GM12801 (cell line): ENCODE measurements at regions not wholly inside any gene's neighbourhood (a gene's known extent, or its start where the extent isn't known, plus 50 kb on each side); places are given as distances from the start of the nearest gene placed in this dataset.

Experiments
- TF ChIP-seq, protein P1 (sequence below): IDR thresholded peaks from one replicate; pipeline ENCODE4 v1.5.1; 2011; ENCODE audit warnings: control low read depth; ENCODE audit not compliant: insufficient read length; ENCODE audit errors: extremely low read depth

- TF ChIP-seq, protein P1, sequence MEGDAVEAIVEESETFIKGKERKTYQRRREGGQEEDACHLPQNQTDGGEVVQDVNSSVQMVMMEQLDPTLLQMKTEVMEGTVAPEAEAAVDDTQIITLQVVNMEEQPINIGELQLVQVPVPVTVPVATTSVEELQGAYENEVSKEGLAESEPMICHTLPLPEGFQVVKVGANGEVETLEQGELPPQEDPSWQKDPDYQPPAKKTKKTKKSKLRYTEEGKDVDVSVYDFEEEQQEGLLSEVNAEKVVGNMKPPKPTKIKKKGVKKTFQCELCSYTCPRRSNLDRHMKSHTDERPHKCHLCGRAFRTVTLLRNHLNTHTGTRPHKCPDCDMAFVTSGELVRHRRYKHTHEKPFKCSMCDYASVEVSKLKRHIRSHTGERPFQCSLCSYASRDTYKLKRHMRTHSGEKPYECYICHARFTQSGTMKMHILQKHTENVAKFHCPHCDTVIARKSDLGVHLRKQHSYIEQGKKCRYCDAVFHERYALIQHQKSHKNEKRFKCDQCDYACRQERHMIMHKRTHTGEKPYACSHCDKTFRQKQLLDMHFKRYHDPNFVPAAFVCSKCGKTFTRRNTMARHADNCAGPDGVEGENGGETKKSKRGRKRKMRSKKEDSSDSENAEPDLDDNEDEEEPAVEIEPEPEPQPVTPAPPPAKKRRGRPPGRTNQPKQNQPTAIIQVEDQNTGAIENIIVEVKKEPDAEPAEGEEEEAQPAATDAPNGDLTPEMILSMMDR: no peak
Observed at GRCh38 chr7:36088553-36088952, 64.5 kb upstream of the EEPD1 start.

DNA sequence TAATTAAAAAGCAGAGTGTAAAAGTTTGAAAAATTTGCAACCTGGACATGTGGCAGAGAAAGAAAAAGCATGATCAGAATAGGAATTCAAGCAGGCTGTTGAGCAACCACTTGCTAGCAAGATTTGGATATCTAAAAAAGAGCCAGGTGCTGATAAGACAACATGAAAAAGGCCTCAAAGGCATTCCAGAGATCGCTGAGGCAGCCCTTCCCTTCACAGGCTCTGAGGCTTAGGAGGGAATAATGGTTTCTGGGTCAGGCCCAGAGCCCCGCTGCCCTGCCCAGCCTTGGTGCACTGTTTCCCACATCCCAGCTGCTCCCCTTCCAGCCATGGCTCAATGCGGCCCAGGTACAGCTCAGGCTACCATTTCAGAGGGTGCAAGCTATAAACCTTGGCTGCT lies 64.1 kb upstream of the EEPD1 start:
- TF ChIP-seq, protein P1: no peak

DNA sequence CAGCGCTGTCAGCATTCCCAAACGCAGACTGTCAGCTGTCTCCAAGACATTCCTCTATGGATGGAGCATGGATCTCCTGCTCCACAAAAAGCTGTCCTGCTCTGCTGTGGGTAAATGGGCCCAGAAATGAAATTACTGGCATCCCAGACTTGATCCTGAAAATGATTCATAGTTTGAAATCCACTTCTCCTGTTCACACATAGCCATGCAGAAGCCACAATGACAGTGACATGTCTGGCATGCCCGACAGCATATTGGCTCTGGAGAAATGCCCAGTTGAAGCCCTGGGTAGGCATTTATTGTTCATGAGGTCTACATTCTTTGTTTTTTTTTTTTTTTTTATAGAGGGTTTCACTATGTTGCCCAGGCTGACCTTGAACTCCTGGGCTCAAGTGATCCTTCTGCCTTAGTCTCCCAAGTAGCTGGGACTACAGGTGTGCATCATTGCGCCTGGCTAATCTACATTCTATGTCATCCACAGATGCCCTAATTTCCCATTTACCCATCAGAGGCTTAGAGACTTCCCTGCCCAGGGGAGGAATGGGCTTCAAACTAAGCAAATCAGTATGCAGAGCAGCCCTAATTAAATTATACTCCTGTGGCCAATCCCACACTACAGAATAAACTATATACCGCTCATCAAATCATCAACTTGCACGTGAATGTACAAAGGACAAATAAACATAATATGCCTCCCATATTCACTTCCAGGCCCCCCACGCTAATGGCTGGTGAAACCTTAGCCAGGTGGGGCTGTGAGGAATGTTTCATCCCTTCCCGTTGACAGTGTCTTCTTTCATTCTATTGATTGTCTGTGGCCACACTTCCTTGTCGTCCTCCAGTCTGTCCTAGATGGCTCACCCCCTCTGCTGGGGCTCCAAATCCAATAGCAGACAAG lies 61.8 kb upstream of the EEPD1 start:
- TF ChIP-seq, protein P1: no peak

DNA sequence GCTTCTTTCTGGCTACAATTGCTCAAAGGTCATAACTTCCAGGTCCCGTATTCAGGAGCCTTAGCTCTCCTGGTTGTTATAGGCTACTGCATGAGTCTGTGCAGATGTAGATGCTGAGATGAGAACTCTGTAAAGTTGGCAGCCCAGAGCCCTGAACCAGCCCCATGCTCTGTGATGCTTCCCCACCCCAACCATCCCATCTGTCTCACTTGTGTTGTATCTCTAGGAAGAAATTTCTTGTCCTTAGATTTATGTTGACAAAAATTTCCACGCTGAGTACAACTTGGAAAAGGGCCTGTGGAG lies 61.2 kb upstream of the EEPD1 start:
- TF ChIP-seq, protein P1: no peak

GRCh38 chr7:36092221-36092771 lies 60.8 kb upstream of the EEPD1 start:
- TF ChIP-seq, protein P1: no peak

DNA sequence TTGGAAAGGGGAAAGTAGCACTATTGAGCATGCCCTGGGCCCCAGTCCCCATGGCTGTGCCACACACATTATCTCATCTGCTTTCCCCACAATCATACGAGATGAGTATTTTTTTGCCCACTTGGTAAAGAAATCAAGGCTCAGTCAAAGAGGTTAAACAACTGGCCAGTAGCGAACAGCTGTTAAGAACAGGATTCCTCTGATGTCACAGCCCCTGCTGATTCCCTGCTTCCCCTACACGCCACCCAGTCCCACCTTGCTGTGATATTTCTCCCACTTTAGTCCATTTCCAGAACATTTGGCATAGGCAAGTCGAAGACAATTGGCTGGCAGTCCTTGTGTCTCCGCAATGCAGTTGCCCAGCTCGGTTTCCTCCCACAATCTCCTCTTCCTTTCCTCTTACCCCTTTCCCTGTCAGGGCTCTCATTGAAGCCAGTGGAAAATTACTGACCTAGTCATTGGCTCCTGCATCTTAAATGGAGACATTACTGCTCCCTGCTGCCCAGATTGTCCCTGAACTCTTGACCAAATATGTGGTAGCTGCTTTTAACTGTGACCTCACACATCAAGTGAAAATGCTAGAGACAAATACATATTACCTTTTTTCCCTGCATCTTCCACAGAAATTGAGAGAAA lies 56.5 kb upstream of the EEPD1 start:
- TF ChIP-seq, protein P1: no peak

DNA sequence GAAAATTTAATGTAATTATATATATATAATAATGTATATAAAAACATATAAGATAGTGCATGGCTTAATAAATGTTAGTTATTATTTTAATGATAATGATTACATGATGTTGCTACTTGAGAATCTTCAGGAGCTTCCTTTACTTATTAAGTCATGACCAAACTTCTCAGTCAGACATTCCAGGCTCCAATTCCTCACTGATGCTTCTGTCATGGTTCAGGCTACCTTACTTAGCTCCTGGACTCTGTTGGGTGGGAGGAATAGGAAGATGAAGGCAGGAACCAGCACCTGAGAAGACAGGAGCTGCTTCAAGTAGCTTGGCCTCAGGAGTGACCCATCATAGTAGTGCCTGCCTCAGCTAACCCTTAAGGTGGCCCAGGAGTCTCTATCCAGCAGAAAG lies 55.0 kb upstream of the EEPD1 start:
- TF ChIP-seq, protein P1: no peak
